ENCODE measurements at regions not wholly inside any gene's neighbourhood (a gene's known extent, or its start where the extent isn't known, plus 50 kb on each side); places are given as distances from the start of the nearest gene placed in this dataset.

- Histone ChIP-seq H3K27ac (ENCODE audit: insufficient read depth, low read length, poor library complexity, severe bottlenecking) (no peak overlapping the region), H3K4me1 (ENCODE audit: control insufficient read depth, insufficient read depth, low read length, poor library complexity, severe bottlenecking) (no peaks in the 10 kb centered on the region), H3K36me3 (ENCODE audit: control insufficient read depth, insufficient read depth, low read length) (no peaks in the 10 kb centered on the region), H3K9me3 (ENCODE audit: control insufficient read depth, low read length) (no peaks in the 10 kb centered on the region), H3K4me3 (ENCODE audit: insufficient read depth, low read depth, low read length, poor library complexity, severe bottlenecking) (no peak overlapping the region), H3K27me3 (replicated peaks; ENCODE audit: control insufficient read depth, insufficient read depth, low read length, poor library complexity, severe bottlenecking) (peaks cover 4% of the 10 kb centered on the region)
- DNase-seq, result no peak
These were observed 172.6 kb downstream of the SATB1 start for GRCh38 chr3:18252578-18252977.

DNA sequence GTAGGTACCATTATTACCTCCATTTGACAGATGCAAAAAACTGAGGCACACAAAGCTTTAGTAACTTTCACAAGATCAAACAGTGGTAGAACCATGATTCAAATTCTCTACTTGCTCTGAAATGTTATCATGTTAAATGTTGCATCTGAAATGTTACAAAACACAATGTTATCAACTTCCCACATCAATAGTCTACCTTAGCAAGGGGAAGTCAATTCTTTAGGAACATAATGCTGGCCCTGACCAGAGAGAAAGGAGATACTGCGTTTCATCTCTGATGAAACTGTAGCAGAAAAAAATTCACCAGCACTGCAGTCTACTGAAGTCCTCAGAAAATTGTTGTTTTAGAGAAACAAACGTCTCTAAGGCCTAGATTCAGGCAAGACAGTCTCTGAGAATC, 174.1 kb downstream of the SATB1 start:
- Histone ChIP-seq H3K27ac (ENCODE audit: insufficient read depth, low read length, poor library complexity, severe bottlenecking) (no peak overlapping the region), H3K9me3 (ENCODE audit: control insufficient read depth, low read length) (no peaks in the 10 kb centered on the region), H3K36me3 (ENCODE audit: control insufficient read depth, insufficient read depth, low read length) (no peaks in the 10 kb centered on the region), H3K27me3 (replicated peaks; ENCODE audit: control insufficient read depth, insufficient read depth, low read length, poor library complexity, severe bottlenecking) (peaks cover 4% of the 10 kb centered on the region), H3K4me3 (ENCODE audit: insufficient read depth, low read depth, low read length, poor library complexity, severe bottlenecking) (no peak overlapping the region), H3K4me1 (ENCODE audit: control insufficient read depth, insufficient read depth, low read length, poor library complexity, severe bottlenecking) (no peaks in the 10 kb centered on the region)
- DNase-seq, result no peak

DNA sequence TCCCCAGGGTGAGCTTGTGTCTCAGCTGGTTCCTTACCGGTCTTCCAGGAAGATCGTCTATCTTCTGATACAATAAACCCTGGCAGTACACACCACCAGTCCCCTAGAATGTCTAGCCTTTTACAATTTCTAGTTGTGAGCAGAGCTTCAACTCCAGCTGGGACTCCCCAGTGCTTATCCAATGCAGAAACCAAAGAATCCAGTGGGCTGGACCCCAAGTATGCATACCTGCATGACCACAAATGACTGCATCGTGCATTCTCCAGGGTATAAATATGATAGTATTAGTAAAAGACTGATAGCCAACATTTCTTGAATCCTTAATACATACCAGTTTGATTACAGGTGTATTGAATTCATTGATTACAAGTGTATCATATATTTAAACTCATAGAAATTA, 176.0 kb downstream of the SATB1 start:
- H3K36me3 ChIP-seq (ENCODE audit: control insufficient read depth, insufficient read depth, low read length), result no peaks in the 10 kb centered on the region
- H3K27me3 ChIP-seq (replicated peaks; ENCODE audit: control insufficient read depth, insufficient read depth, low read length, poor library complexity, severe bottlenecking), result peaks cover 4% of the 10 kb centered on the region
- H3K9me3 ChIP-seq (ENCODE audit: control insufficient read depth, low read length), result no peaks in the 10 kb centered on the region
- no peak overlapping the region for H3K4me3 ChIP-seq (ENCODE audit: insufficient read depth, low read depth, low read length, poor library complexity, severe bottlenecking)
- DNase-seq, result no peak
- no peaks in the 10 kb centered on the region for H3K4me1 ChIP-seq (ENCODE audit: control insufficient read depth, insufficient read depth, low read length, poor library complexity, severe bottlenecking)
- H3K27ac ChIP-seq (ENCODE audit: insufficient read depth, low read length, poor library complexity, severe bottlenecking), result no peak overlapping the region

DNA sequence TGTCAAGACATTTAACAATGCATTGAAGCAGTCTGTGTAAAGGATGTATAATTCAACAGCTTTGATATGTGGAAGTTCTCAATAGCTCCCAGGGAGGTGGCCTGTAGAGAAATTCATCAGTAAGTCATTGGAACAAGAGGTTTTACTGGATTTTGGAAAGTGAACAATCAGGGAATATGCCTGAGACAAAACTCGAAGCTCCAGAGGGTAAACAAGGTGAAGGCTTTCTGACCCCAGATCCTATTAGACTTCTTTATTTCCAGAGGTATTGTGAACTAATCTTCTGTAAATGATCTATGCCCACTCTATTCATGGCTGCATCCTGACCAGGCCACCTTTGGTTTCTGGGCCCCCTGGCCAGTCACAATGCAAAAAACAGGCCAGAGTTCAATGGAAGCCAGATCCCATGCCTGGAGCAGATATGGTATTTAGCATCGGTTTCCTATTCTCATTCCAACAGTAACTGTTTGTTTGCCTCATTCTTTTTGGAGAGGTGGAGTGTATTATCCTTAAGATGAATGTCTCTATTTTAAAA, 177.3 kb downstream of the SATB1 start:
- DNase-seq, result no peak
- H3K27ac ChIP-seq (ENCODE audit: insufficient read depth, low read length, poor library complexity, severe bottlenecking), result no peak overlapping the region
- no peaks in the 10 kb centered on the region for H3K4me1 ChIP-seq (ENCODE audit: control insufficient read depth, insufficient read depth, low read length, poor library complexity, severe bottlenecking)
- no peaks in the 10 kb centered on the region for H3K9me3 ChIP-seq (ENCODE audit: control insufficient read depth, low read length)
- H3K4me3 ChIP-seq (ENCODE audit: insufficient read depth, low read depth, low read length, poor library complexity, severe bottlenecking), result no peak overlapping the region
- H3K27me3 ChIP-seq (replicated peaks; ENCODE audit: control insufficient read depth, insufficient read depth, low read length, poor library complexity, severe bottlenecking), result peaks cover 4% of the 10 kb centered on the region
- no peaks in the 10 kb centered on the region for H3K36me3 ChIP-seq (ENCODE audit: control insufficient read depth, insufficient read depth, low read length)

- H3K9me3 ChIP-seq (ENCODE audit: control insufficient read depth, low read length), result no peaks in the 10 kb centered on the region
- no peak overlapping the region for H3K4me3 ChIP-seq (ENCODE audit: insufficient read depth, low read depth, low read length, poor library complexity, severe bottlenecking)
- H3K36me3 ChIP-seq (ENCODE audit: control insufficient read depth, insufficient read depth, low read length), result no peaks in the 10 kb centered on the region
- H3K27ac ChIP-seq (ENCODE audit: insufficient read depth, low read length, poor library complexity, severe bottlenecking), result no peak overlapping the region
- no peak for DNase-seq
- peaks cover 4% of the 10 kb centered on the region for H3K27me3 ChIP-seq (replicated peaks; ENCODE audit: control insufficient read depth, insufficient read depth, low read length, poor library complexity, severe bottlenecking)
- H3K4me1 ChIP-seq (ENCODE audit: control insufficient read depth, insufficient read depth, low read length, poor library complexity, severe bottlenecking), result no peaks in the 10 kb centered on the region
These were observed 177.9 kb downstream of the SATB1 start for GRCh38 chr3:18247139-18247695.

DNA sequence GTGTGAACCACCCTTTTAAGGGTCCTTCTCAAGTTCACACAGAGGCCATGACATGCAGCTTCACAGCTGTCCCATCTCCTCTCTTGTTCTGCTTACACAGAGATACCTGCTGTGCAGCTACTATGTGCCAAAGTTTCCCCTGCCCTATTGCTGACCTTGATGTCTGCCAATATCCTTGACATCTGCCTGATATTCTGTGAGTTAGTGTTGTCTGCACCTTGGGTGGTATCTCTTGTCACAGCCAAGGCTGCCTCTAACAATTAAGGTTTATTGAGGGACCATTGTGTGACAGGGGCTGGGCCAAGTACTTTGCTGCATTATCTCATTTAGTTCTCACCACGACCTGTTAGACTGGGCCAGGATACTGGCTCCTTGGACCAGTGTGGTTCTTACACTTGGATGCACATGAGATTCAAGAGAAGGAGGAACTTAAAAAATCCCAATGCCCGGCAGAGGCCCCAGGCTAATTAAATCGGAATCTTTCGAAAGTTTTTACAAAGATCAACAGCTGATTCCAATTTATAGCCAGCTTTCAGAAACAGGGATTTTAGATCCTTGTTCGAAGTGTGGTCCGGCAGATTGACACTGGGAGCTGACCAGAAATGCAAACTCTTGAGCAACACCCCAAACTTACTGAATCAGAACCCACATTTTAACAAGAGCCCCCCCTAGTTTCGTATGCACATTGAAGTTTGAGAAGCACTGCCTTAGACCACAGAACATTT, 178.6 kb downstream of the SATB1 start:
- no peak for DNase-seq
- Histone ChIP-seq H3K27ac (ENCODE audit: insufficient read depth, low read length, poor library complexity, severe bottlenecking) (no peak overlapping the region), H3K27me3 (replicated peaks; ENCODE audit: control insufficient read depth, insufficient read depth, low read length, poor library complexity, severe bottlenecking) (no peaks in the 10 kb centered on the region), H3K4me1 (ENCODE audit: control insufficient read depth, insufficient read depth, low read length, poor library complexity, severe bottlenecking) (no peaks in the 10 kb centered on the region), H3K36me3 (ENCODE audit: control insufficient read depth, insufficient read depth, low read length) (no peaks in the 10 kb centered on the region), H3K9me3 (ENCODE audit: control insufficient read depth, low read length) (no peaks in the 10 kb centered on the region), H3K4me3 (ENCODE audit: insufficient read depth, low read depth, low read length, poor library complexity, severe bottlenecking) (no peak overlapping the region)

DNA sequence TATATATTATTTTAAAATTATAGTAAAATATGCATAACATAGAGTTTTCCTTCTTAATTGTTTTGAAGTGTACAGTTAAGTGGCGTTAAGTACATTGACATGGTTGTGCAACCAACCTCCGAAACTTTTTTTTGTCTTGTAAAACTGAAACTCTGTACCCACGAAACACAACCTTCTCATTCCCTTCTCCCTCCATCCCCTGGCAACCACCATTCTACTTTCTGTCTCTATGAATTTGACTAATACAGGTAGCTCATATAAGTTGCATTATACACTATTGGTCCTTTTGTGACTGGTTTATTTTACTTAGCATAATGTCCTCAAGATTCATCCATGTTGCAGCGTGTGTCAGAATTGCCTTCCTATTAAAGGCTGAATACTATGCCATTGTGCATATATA, 179.4 kb downstream of the SATB1 start:
- H3K36me3 ChIP-seq (ENCODE audit: control insufficient read depth, insufficient read depth, low read length), result no peaks in the 10 kb centered on the region
- no peak overlapping the region for H3K4me3 ChIP-seq (ENCODE audit: insufficient read depth, low read depth, low read length, poor library complexity, severe bottlenecking)
- DNase-seq, result no peak
- no peak overlapping the region for H3K27ac ChIP-seq (ENCODE audit: insufficient read depth, low read length, poor library complexity, severe bottlenecking)
- H3K4me1 ChIP-seq (ENCODE audit: control insufficient read depth, insufficient read depth, low read length, poor library complexity, severe bottlenecking), result no peaks in the 10 kb centered on the region
- no peaks in the 10 kb centered on the region for H3K27me3 ChIP-seq (replicated peaks; ENCODE audit: control insufficient read depth, insufficient read depth, low read length, poor library complexity, severe bottlenecking)
- H3K9me3 ChIP-seq (ENCODE audit: control insufficient read depth, low read length), result no peaks in the 10 kb centered on the region

- DNase-seq, result no peak
- Histone ChIP-seq H3K36me3 (ENCODE audit: control insufficient read depth, insufficient read depth, low read length) (no peaks in the 10 kb centered on the region), H3K9me3 (ENCODE audit: control insufficient read depth, low read length) (no peaks in the 10 kb centered on the region), H3K27ac (ENCODE audit: insufficient read depth, low read length, poor library complexity, severe bottlenecking) (no peak overlapping the region), H3K4me3 (ENCODE audit: insufficient read depth, low read depth, low read length, poor library complexity, severe bottlenecking) (no peak overlapping the region), H3K4me1 (ENCODE audit: control insufficient read depth, insufficient read depth, low read length, poor library complexity, severe bottlenecking) (no peaks in the 10 kb centered on the region), H3K27me3 (replicated peaks; ENCODE audit: control insufficient read depth, insufficient read depth, low read length, poor library complexity, severe bottlenecking) (no peaks in the 10 kb centered on the region)
These were observed 183.3 kb downstream of the SATB1 start for GRCh38 chr3:18241837-18242236.

GRCh38 chr3:18239674-18240073, 185.5 kb downstream of the SATB1 start:
- Histone ChIP-seq H3K9me3 (ENCODE audit: control insufficient read depth, low read length) (no peaks in the 10 kb centered on the region), H3K4me3 (ENCODE audit: insufficient read depth, low read depth, low read length, poor library complexity, severe bottlenecking) (no peak overlapping the region), H3K27ac (ENCODE audit: insufficient read depth, low read length, poor library complexity, severe bottlenecking) (no peak overlapping the region), H3K4me1 (ENCODE audit: control insufficient read depth, insufficient read depth, low read length, poor library complexity, severe bottlenecking) (no peaks in the 10 kb centered on the region), H3K36me3 (ENCODE audit: control insufficient read depth, insufficient read depth, low read length) (no peaks in the 10 kb centered on the region), H3K27me3 (replicated peaks; ENCODE audit: control insufficient read depth, insufficient read depth, low read length, poor library complexity, severe bottlenecking) (no peaks in the 10 kb centered on the region)
- no peak for DNase-seq

DNA sequence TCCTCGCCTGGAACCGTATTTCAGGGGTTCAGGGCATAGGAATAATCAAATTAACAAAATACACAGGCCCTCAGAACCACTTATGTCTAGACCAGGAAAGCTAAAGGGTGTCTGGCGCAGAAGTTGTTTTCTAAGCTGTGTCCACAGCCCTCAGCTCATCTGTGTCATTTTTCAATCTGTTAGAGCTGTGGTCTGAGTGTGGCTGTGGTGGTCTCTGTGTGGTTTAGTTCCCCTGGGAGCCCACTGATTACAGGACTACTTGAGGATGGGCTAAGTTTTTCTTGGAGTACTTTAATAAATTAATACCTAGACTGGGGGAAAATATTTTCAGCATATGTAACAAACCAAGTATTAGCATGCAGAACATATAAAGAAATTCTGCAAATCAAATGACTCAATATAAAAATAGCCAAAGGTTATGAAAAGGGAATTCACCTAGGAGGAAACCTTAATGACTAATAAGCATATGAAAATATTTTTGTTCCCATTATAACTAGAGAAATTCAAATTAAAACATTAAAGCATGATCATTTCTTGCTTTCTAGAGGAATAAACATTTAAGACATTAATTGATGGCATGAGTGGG, 186.3 kb downstream of the SATB1 start:
- H3K27me3 ChIP-seq (replicated peaks; ENCODE audit: control insufficient read depth, insufficient read depth, low read length, poor library complexity, severe bottlenecking), result no peaks in the 10 kb centered on the region
- no peak overlapping the region for H3K4me3 ChIP-seq (ENCODE audit: insufficient read depth, low read depth, low read length, poor library complexity, severe bottlenecking)
- no peaks in the 10 kb centered on the region for H3K4me1 ChIP-seq (ENCODE audit: control insufficient read depth, insufficient read depth, low read length, poor library complexity, severe bottlenecking)
- no peak for DNase-seq
- H3K36me3 ChIP-seq (ENCODE audit: control insufficient read depth, insufficient read depth, low read length), result no peaks in the 10 kb centered on the region
- no peaks in the 10 kb centered on the region for H3K9me3 ChIP-seq (ENCODE audit: control insufficient read depth, low read length)
- no peak overlapping the region for H3K27ac ChIP-seq (ENCODE audit: insufficient read depth, low read length, poor library complexity, severe bottlenecking)
